GM18870 (cell line): ENCODE measurements at regions not wholly inside any gene's neighbourhood (a gene's known extent, or its start where the extent isn't known, plus 50 kb on each side); places are given as distances from the start of the nearest gene placed in this dataset.
"Not testable (repeated sequence)": the region's sequence is repeated elsewhere in the genome, so short reads cannot be mapped to it uniquely, and the experiment has no call there.

Experiments
- ATAC-seq: cut with Tn5 transposase; IDR thresholded peaks from one replicate; pipeline ENCODE4 v1.9.1; 2021; ENCODE audit warnings: moderate library complexity; ENCODE audit not compliant: unreplicated experiment

DNA sequence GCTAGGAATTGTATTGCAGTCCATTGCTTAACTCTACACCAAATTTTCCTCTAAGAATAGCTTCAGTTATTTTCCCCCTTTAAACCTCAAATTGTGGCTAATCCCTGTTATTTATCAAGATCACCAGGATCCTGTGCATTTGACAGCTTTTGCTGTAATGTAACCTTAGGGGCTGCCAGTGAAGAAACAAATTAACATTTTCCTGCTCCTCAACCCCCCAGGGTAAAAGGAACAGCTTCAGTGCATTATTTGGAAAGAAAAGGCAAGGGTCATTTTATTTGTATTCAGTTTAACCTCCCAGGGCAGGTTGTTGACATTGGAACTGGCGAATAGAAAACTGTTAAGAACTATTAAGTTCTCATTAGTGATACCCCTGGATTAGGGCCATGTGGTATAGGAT, 57.0 kb downstream of the PCDH20 start:
- no peak for ATAC-seq

DNA sequence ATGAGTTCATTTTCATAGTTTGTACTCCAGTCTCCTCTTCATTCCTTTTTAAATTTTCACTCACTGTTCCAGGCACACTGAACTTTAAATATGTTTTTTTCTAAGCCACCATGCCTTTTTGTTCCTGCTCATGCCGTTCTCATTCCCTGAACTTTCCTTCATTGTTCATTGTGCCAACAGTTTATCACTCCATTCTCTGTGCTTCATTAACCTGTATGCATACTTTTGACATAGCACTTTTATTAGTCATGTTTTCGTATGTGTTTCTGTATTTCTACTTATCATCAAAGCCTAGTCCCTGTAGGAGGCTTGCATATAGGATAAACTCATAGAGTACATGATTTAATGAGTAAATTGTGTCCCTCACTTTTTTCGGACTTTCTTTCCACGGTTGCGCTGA, 65.3 kb downstream of the PCDH20 start:
- ATAC-seq: no peak

DNA sequence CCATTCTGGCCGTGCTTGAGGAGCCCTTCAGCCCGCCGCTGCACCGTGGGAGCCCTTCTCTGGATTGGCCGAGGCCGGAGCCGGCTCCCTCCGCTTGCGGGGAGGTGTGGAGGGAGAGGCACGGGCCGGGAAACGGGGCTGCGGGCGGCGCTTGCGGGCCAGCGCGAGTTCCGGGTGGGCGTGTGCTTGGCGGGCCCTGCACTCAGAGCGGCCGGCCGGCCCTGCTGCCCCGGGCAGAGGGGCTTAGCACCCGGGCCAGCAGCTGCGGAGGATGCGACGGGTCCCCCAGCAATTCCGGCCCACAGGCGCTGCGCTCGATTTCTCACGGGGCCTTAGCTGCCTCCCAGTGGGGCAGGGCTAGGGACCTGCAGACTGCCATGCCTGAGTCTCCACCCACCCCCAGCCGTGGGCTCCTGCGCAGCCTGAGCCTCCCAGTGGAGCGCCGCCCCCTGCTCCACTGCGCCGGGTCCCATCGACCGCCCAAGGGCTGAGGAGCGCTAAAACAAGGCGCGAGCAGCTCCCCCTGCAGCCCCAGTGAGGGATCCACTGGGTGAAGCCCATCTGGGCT, 76.5 kb downstream of the PCDH20 start:
- ATAC-seq: no peak

DNA sequence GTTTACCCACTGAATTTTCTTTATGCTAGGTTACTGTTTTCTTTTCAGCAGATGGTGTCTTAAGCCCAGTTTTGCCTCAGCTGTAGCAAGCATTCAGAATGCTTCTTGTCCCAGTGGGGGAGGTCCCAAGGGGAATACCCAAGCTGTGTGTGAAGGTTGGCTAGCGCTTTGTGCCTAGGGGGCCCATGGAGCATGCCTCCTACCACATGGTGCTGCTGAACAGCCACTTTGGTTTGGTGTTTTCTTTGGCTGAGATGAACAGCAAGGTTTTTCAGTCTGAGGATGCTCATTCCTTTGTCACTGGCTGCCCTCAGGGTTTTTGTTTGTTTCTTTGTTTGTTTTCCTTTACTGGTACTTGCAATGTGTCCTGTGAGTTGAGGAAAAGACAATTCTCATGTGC, 99.0 kb downstream of the PCDH20 start:
- ATAC-seq: no peak

DNA sequence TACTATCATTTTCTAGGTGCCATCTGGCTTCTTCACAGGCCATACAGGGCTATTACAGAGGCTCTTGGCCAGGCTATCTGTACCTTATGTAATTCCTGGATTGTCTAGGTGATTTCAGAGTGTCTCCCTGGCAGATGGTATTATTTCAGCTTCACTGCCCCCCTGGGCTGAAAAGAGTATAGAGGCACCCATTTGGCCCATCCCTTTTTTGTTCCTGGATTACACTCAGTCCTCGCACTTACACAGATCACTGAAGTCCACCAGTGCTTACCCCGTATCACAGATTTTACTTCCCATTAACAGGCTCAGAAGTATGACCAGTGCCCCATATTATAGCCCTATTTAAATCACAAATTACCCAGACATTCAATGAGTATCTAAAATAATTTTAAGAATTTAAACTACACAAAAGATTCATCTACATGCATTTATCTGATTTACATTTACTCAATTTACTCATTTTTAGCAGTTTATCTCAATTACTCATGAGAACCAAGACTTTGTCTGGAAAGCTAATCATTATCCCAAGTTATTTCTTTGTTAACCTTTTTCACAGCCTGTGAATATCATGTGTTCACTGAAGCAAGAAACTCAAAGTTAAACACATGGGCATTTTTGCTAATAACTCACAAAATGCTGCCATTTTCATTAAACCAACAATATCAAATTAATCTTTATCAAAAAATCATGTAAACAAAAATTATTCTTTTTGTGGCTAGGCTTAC, 121.0 kb downstream of the PCDH20 start:
- ATAC-seq: no peak

DNA sequence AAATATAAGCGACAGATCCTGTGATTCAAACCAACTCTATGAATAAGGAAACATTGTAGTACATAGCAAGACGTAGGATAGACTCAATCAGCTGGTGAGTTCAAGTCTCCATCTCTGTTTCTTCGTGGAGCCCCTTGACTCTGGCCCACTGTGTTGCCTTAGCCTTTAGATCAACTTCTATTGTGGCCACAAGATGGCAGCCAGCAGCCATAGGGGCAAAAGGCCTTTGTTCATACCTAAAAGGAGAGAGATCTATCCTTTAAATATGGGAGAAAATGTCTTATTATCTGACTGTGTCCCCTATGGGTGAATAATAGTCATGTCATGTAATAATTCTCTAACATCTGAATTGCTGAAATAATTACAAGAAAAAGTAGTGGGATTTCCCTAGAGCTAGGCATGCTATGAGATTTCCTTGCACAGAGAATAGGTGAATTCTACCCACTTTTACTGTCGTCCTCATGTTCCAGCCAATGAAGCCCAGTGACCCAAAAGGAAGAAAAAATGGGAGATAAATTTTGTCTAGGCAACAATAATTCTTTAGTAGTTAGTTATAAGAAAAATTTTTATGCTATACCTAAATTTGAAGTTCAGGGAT, 129.4 kb downstream of the PCDH20 start:
- ATAC-seq: no peak

DNA sequence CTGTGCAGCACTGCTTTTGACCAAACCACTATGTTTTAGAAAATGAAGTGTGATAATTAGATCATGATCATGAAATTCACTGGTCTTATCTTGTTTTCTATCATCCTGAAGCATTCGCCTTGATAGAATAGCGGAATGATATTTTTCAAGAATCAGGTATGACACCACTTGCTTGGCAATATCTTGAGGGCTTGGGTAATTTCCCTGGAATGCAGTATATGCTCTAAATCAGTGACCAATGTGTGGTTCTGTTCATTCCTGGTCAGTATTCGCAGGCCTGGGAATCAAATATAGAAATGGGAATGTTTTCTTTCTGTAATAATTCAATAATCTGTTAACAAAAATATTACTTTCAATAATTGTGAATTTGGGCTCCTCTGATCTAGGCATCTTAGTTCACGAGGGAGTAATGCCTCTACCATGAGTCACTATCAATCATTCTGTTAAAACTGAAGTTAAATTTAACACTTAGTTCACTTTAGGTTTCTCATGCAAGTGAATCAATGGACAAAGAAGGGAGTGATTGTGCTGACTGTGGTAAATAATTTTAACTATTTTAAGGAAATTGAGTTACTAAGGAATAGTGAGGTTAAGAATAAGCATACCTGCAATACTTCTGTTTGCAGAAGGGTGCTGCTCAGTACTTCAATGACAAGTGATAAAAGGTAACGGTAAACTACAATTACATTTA, 137.9 kb downstream of the PCDH20 start:
- no peak for ATAC-seq

DNA sequence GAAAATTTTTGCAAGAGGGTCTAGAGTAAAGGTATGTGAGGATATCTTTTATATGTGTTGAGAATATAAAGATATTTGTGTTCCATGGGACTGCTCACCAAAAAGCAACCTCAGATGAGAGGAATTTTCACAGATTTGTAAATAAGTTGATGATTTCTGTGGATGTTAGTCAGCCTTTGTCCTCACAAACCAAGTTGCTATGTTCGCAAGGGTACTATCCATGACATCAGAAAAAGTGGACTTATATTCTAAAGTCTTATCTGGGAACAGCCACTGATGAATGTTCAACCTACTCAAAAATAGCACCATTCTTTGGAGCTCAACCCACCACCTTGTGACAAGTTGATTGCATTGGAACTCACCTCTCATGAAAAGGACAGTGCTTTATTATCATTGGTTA, 138.6 kb downstream of the PCDH20 start:
- no peak for ATAC-seq

DNA sequence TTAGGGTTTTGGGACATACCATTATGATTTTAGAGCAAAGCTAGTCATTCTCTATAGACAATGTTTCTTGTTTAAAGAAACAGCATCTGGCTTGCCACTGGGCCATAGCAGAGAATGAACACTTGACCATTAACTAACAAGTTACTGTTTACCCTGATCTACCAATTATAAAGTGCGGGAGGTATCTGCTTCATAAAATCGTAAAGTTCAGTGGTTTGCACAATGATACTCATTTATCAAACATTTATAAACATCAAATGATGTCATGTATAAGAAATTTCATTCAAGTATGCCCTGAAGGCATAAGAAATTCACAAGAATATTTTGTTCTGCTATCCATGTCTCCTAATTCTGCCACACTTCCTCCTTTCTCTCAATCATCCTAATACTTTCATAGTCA, 139.2 kb downstream of the PCDH20 start:
- ATAC-seq: no peak

DNA sequence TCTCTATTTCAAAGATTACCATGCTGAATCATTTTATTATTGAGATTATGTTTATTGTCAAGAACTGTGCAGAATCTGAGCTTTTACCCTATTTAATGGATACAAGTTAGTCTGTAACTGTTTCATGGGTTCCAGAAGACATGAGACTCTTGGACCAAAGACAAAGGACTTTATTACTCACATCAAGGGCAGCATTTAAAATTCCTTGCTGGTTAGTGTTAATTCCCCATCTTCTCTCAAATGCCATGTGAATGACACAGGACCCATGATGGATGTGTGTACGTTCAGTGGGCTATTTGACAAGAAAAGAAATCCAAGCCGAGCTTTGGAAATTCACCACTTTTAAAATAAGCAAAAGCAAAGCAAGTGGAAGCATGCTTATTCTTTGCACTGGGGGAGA, 139.9 kb downstream of the PCDH20 start:
- no peak for ATAC-seq

DNA sequence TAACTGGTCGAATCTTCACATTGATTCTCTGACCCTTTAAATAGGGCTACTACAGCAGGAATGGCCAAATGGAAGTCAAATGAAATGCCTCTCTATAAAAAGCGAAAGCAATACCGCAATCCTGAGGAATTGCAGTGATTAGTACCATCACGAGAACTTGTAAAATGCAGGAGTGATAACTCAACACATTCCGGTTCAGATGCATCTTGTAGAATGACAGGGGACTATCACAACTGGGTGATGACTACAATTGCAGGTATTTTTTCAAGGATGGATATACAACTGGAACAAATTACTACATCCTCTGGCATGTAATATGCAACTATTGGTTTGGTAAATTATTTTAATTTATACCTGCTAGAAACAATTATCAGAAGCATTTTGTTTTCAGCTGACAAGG, 140.4 kb downstream of the PCDH20 start:
- ATAC-seq: no peak

DNA sequence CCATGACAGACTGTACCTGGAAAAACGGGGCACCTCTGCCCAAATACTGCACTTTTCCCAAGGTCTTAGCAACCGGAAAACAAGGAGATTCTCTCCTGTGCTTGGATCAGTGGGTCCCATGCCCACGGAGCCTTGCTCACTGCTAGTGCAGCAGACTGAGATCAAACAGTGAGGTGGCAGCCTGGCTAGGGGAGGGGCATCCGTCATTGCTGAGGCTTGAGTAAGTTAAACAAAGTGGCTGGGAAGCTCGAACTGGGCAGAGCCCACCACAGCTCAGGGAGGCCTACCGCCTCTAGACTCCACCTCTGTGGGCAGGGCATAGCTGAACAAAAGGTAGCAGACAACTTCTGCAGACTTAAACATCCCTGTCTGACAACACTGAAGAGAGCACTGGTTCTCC, 148.8 kb downstream of the PCDH20 start:
- not testable (repeated sequence) for ATAC-seq

DNA sequence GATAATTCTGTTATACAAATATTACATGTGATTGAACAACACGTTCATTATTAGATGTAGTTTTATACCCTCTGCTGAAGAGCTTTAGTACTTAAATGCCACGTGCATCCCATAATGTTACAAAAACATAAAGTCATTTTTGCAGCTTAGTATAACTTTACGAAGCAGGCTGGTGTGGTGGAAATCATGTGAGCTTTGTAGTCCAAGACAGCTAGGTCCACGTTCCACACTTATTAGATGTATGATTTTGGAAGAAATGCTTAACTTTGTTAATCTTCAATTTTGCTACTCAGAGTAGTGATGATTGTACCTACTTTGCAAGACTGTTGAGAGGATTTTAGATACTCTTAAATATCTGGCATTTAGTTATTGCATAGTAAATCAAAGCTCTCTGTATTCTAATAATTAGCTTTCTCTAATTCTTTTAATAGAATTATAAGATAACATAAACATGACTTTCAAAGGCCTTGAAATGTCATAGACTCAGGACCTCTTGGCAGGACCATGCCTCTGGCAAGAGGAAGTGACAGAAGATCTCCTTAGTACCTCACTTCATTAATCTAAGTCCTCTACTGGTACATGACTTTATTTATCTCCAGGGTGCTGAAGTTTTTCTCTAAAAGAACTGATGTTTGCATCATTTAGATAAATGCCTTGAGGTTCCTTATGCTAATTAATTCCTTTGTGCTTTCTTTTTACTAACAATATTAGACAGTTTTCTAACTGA, 153.7 kb downstream of the PCDH20 start:
- ATAC-seq: no peak

DNA sequence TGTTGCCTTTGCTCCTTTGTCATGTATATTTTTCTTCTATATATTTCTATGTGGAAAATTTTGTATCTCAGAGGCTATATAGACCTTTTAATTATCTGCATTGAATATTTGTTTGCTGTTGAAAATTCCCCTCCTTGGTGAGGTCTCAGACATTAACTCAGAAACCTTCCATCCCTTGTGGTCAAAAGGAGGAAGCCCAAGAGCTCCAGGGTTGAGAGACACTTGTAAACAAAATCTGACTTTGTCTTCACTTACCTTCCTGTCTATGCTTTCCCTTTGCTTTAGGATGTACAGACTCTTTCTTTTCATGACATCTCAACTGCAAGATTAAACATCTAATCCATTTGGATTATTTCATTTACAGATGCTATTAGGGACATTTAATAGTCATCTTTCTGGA, 157.5 kb downstream of the PCDH20 start:
- ATAC-seq: no peak

DNA sequence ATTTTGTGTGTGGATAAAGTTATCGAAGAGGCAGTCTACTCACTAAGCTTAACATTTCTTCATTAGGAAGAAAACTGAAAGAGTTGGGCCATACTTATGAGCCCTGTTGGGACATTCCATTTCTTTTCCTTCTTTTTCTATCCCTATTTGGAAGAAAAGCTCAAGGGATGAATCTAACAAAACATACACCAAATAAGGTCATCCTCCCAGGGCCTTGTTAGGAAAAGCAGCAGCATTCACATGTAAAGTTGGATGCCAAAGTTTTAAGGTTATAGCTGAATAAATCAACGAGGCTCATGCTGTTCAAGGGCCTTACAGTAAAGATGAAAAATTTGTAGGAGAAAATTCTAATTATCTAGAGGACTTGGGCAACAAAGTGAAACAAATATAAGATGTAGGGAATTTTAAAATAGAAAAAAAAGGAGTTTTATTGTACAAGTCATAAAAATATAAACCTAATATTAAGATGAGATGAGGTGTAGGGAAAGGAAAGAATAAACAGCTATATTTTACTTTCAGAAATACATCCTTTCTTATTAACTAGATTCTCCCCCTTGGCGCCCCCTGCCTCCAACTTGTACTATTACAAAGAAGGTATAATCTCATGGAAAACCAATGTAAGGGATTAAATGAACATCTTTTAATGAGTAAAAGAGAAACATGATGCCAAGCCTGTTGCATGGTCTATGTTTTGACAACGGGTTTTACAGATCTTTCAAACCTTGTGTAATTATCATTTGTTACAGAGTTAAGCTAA, 160.4 kb downstream of the PCDH20 start:
- no peak for ATAC-seq

DNA sequence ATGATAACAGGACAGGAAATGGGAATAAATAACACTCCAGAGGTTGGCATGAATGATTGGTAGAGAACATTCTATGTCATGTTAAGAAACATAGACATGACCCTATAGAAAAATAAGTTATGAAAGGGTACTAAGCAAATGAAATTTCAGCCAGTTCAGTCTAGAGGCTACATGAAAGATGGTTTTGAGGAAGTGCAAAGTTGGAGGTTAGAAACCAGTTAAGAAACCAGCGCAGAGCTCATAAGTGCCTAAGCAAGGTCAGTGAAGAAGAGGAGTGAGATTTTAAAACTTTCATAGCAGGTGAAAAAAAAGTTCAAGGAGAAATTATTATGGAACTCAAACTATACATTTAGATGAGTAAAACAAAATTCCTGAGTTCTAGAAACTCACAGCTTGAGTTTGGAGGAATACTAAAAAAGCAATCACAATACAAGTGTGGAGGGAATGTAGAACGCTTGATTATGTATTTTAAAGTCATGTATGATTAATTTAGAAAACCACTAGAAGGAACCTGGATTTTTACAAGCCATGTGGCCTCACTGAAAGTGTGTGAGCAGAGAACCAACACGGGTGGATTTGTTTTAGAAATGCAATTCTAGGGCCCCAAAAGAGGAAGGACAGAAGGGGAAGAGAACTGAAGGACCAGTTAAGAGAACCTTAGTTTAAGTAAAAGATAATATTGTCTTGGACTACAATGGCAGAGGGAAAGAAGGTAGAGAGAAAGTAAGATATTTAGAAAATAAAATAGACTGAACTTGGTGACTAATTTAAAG, 162.4 kb downstream of the PCDH20 start:
- no peak for ATAC-seq

DNA sequence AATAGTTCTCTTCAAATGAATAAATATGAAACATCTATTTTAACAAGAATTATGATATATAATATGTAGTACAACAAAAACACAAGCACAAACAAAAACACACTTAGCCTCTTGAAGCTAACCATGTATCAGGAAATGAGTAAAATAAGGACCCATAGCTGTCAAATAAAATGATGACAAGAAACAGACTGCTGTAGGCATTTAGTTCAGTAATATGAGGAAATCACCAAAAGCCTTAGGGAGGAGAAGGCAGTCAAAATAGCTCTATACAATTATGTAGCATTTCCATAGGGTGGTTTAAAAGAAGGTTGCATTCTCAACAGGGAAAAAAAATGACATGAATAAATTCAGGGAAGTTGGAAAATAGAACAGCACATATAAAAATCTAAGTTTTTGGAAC, 163.4 kb downstream of the PCDH20 start:
- no peak for ATAC-seq

DNA sequence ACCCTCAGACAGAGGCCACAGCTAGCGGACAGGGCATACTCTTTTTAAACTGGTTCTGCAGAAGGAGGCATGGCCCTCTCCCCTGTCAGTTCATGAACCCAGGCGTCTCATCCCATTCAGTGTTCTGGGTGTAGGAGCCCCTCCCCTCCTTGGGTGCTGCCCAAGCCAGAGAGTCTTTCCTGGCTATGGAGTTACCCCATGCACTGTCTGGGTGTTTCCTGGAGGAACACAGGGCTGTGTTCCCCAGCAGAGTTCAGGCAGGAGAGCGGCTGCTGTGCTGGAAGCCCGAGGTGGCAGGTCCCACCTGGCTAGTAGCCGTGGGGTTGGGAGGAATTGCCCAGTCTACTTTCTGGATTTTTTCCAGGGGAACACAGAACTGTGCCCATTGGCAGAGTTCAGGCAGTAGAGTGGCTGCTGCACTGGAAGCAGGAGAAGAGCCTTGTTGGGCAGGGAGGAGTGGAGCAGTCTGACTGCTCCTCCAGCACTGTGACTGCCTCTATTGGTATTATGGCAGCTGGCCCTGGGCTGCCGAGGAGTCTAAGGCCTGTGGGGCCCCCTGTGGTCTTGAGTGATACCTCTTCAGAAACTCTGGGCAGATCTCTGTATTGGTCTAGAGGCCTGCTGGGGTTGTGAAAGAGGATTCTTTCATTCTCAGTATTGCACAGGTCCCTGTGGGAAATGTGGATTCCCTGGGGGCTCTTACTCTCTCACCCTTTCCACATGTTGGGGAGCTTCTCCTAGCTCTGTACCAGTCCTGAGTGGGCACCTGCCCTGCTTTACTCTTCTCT, 168.3 kb downstream of the PCDH20 start:
- ATAC-seq: peak; percentile 66

DNA sequence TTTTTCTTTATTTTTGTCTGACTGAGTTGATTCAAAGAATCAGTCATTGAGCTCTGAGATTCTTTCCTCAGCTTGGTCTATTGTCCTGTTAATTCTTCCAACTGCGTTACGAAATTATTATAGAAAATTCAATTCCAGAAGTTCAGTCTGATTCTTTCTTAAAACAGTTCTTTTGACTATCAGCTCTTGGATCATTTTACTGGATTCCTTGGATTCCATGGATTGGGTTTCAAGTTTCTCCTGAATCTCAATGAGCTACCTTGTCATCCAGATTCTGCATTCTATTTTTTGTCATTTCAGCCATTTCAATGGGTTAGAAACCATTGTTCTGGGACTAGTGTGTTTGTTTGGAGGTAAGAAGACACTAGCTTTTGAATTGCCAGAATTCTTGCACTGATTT, 169.3 kb downstream of the PCDH20 start:
- no peak for ATAC-seq
